PFSK-1 (cell line): ENCODE measurements at regions not wholly inside any gene's neighbourhood (a gene's known extent, or its start where the extent isn't known, plus 50 kb on each side); places are given as distances from the start of the nearest gene placed in this dataset.

Source experiments
- FOXP2 ChIP-seq: optimal IDR thresholded peaks from 2 replicates; pipeline ENCODE3; 2011; ENCODE audit warnings: borderline replicate concordance, control low read depth, inconsistent platforms; ENCODE audit not compliant: insufficient read depth; ENCODE audit errors: extremely low read length, extremely low read depth
- POLR2AphosphoS5 ChIP-seq: IDR thresholded peaks from 2 replicates; pipeline ENCODE4 v1.6.1; 2012; ENCODE audit warnings: low read depth, mild to moderate bottlenecking, control low read depth, low read length, moderate library complexity
- REST ChIP-seq, 2 experiments: IDR thresholded peaks; 2 replicates each; pipeline versions ENCODE4 v1.6.1 to v1.8.0; 2011 to 2012; ENCODE audit warnings: low read depth in 2 of 2, low read length in 2 of 2, control low read depth in 1 of 2, inconsistent platforms in 1 of 2, mild to moderate bottlenecking in 1 of 2, moderate library complexity in 1 of 2; ENCODE audit not compliant: insufficient read depth in 1 of 2
- TAF1 ChIP-seq: IDR thresholded peaks from 2 replicates; pipeline ENCODE4 v1.6.1; 2012; ENCODE audit warnings: low read length, control low read depth, borderline replicate concordance; ENCODE audit not compliant: insufficient read depth

GRCh38 chr14:97376310-97376709 lies 579.1 kb downstream of the VRK1 start:
- TF ChIP-seq REST (IDR thresholded peaks at IDR 0.05; ENCODE audit: insufficient read depth in 1 of 2, low read depth in 2 of 2, low read length in 2 of 2), result no peak
- TF ChIP-seq TAF1, result no peak
- TF ChIP-seq POLR2AphosphoS5, result no peak
- no peak for TF ChIP-seq FOXP2
